ENCODE measurements at regions not wholly inside any gene's neighbourhood (a gene's known extent, or its start where the extent isn't known, plus 50 kb on each side); places are given as distances from the start of the nearest gene placed in this dataset.

GRCh38 chr3:113157408-113158030 lies 53.8 kb upstream of the BOC start:
- H3K9me3 ChIP-seq (ENCODE audit: low read length) = no peaks in the 10 kb centered on the region
- H3K4me3 ChIP-seq (ENCODE audit: low read length) = no peak overlapping the region
- H3K79me2 ChIP-seq (ENCODE audit: low read length) = no peaks in the 10 kb centered on the region
- ChIA-PET CTCF (no interaction called here), POLR2A (ENCODE audit: unreplicated experiment) (no interaction called here)
- TF ChIP-seq EZH2 (IDR thresholded peaks at IDR 0.05; ENCODE audit: low read length, unreplicated experiment) (no peak), CTCF (conservative IDR thresholded peaks at IDR 0.05; ENCODE audit: low read depth, low read length) (no peak), EZH2phosphoT487 (IDR thresholded peaks at IDR 0.05; ENCODE audit: borderline replicate concordance, low read length) (no peak)
- no peaks in the 10 kb centered on the region for H3K36me3 ChIP-seq (ENCODE audit: low read depth, low read length)
- no peaks in the 10 kb centered on the region for H3K9me2 ChIP-seq (replicated peaks; ENCODE audit: low read length)
- H3F3A ChIP-seq (ENCODE audit: low read length, unreplicated experiment) = no peaks in the 10 kb centered on the region
- no TSS peak for BruUV-seq (replicated peaks)
- ATAC-seq (no peak), DNase-seq (no peak)
- H3K27ac ChIP-seq (ENCODE audit: low read length) = no peak overlapping the region
- H3K27me3 ChIP-seq (ENCODE audit: low read length) = no peaks in the 10 kb centered on the region
- no peak overlapping the region for H3K4me2 ChIP-seq (ENCODE audit: low read length)
- peaks cover 17% of the 10 kb centered on the region for H3K4me1 ChIP-seq (ENCODE audit: insufficient read depth, low read length)
- no peak overlapping the region for H2AFZ ChIP-seq (ENCODE audit: low read length)
- intact Hi-C loops (cut with micrococcal nuclease) = no loop called here
- H3K9ac ChIP-seq (ENCODE audit: low read length) = no peak overlapping the region
- no peaks in the 10 kb centered on the region for H4K20me1 ChIP-seq (ENCODE audit: low read length)

GRCh38 chr3:113158171-113158570 lies 53.2 kb upstream of the BOC start:
- no peak overlapping the region for H2AFZ ChIP-seq (ENCODE audit: low read length)
- no peak overlapping the region for H3K9ac ChIP-seq (ENCODE audit: low read length)
- H4K20me1 ChIP-seq (ENCODE audit: low read length) = no peaks in the 10 kb centered on the region
- BruUV-seq (replicated peaks) = no TSS peak
- ChIA-PET POLR2A (ENCODE audit: unreplicated experiment) (no interaction called here), CTCF (no interaction called here)
- no peaks in the 10 kb centered on the region for H3K79me2 ChIP-seq (ENCODE audit: low read length)
- H3K9me3 ChIP-seq (ENCODE audit: low read length) = no peaks in the 10 kb centered on the region
- DNase-seq (no peak), ATAC-seq (no peak)
- peaks cover 11% of the 10 kb centered on the region for H3K4me1 ChIP-seq (ENCODE audit: insufficient read depth, low read length)
- no peak overlapping the region for H3K4me2 ChIP-seq (ENCODE audit: low read length)
- no peaks in the 10 kb centered on the region for H3K36me3 ChIP-seq (ENCODE audit: low read depth, low read length)
- H3F3A ChIP-seq (ENCODE audit: low read length, unreplicated experiment) = no peaks in the 10 kb centered on the region
- intact Hi-C loops (cut with micrococcal nuclease) = no loop called here
- no peak overlapping the region for H3K27ac ChIP-seq (ENCODE audit: low read length)
- TF ChIP-seq CTCF (conservative IDR thresholded peaks at IDR 0.05; ENCODE audit: low read depth, low read length) (no peak), EZH2 (IDR thresholded peaks at IDR 0.05; ENCODE audit: low read length, unreplicated experiment) (no peak), EZH2phosphoT487 (IDR thresholded peaks at IDR 0.05; ENCODE audit: borderline replicate concordance, low read length) (no peak)
- no peaks in the 10 kb centered on the region for H3K27me3 ChIP-seq (ENCODE audit: low read length)
- H3K9me2 ChIP-seq (replicated peaks; ENCODE audit: low read length) = no peaks in the 10 kb centered on the region
- no peak overlapping the region for H3K4me3 ChIP-seq (ENCODE audit: low read length)
